ENCODE measurements at regions not wholly inside any gene's neighbourhood (a gene's known extent, or its start where the extent isn't known, plus 50 kb on each side); places are given as distances from the start of the nearest gene placed in this dataset.

DNA sequence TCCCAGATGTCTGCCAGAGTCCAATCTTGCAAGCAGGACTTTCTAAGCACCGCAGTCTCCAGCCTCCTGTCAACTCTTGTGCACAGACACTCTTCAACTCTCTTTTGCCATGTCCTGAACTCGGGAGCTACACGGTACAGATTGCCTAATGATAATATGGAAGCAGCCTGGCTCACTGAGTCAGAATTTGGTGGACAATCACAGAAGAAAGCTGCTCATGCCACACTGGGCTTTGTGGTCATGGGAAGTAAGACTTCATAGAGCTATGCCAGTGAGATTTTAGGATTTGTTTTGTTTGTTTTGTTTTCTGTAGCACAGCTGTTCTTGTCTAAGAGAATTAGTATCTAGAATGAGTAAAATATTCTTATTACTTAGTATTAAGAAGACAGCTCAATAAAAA is 144.1 kb upstream of the PRSS58 start:
- intact Hi-C loops (cut with DNase I; ENCODE audit: low total_unique reads) (no loop called here), in situ Hi-C loops (cut with MboI; ENCODE audit: low pct_ligation_motif_present in 1 of 4, low pct_unique_long_range_greater_than_20kb in 1 of 4, low sequenced_read_pairs in 3 of 4) (no loop called here)
- no peaks in the 10 kb centered on the region for H3K4me1 ChIP-seq
- TF ChIP-seq, protein P1, sequence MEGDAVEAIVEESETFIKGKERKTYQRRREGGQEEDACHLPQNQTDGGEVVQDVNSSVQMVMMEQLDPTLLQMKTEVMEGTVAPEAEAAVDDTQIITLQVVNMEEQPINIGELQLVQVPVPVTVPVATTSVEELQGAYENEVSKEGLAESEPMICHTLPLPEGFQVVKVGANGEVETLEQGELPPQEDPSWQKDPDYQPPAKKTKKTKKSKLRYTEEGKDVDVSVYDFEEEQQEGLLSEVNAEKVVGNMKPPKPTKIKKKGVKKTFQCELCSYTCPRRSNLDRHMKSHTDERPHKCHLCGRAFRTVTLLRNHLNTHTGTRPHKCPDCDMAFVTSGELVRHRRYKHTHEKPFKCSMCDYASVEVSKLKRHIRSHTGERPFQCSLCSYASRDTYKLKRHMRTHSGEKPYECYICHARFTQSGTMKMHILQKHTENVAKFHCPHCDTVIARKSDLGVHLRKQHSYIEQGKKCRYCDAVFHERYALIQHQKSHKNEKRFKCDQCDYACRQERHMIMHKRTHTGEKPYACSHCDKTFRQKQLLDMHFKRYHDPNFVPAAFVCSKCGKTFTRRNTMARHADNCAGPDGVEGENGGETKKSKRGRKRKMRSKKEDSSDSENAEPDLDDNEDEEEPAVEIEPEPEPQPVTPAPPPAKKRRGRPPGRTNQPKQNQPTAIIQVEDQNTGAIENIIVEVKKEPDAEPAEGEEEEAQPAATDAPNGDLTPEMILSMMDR (IDR thresholded peaks at IDR 0.05): no peak
- no peak for TF ChIP-seq POLR2A (IDR thresholded peaks at IDR 0.05)
- no peak for TF ChIP-seq POLR2AphosphoS5 (IDR thresholded peaks at IDR 0.05)
- TF ChIP-seq EP300 (IDR thresholded peaks at IDR 0.05; ENCODE audit: low read depth): no peak
- DNase-seq: no peak
- H3K27ac ChIP-seq: no peak overlapping the region
- WGBS, 2 donors (ENCODE audit: low coverage in 1 of 2): 53 to 66% methylated on average over 3 of the region's 3 CpGs
- H3K4me3 ChIP-seq: no peak overlapping the region
- H3K27me3 ChIP-seq: no peaks in the 10 kb centered on the region
- H3K9me3 ChIP-seq: no peaks in the 10 kb centered on the region
- H3K36me3 ChIP-seq: no peaks in the 10 kb centered on the region

DNA sequence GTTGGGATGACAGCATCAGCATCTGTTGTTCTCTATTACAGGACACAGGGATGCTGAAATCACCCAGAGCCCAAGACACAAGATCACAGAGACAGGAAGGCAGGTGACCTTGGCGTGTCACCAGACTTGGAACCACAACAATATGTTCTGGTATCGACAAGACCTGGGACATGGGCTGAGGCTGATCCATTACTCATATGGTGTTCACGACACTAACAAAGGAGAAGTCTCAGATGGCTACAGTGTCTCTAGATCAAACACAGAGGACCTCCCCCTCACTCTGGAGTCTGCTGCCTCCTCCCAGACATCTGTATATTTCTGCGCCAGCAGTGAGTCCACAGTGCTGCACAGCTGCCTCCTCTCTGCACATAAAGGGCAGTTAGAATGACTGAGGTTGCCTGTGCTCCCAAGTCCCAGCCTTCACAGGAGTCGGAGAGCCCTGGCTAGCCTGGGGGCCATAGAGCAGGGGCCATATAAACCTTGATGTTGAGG is 142.2 kb upstream of the PRSS58 start:
- H3K27ac ChIP-seq: no peak overlapping the region
- H3K4me3 ChIP-seq: no peak overlapping the region
- no peaks in the 10 kb centered on the region for H3K36me3 ChIP-seq
- 60 to 78% methylated on average over 2 to 5 of the region's 5 CpGs for WGBS, 2 donors (ENCODE audit: low coverage in 1 of 2)
- TF ChIP-seq, protein P1 (IDR thresholded peaks at IDR 0.05): no peak
- TF ChIP-seq EP300 (IDR thresholded peaks at IDR 0.05; ENCODE audit: low read depth) (no peak), POLR2A (IDR thresholded peaks at IDR 0.05) (no peak), POLR2AphosphoS5 (IDR thresholded peaks at IDR 0.05) (no peak)
- in situ Hi-C loops (cut with MboI; ENCODE audit: low pct_ligation_motif_present in 1 of 4, low pct_unique_long_range_greater_than_20kb in 1 of 4, low sequenced_read_pairs in 3 of 4): no loop called here
- H3K4me1 ChIP-seq: no peaks in the 10 kb centered on the region
- intact Hi-C loops (cut with DNase I; ENCODE audit: low total_unique reads): no loop called here
- no peaks in the 10 kb centered on the region for H3K27me3 ChIP-seq
- no peak for DNase-seq
- H3K9me3 ChIP-seq: no peaks in the 10 kb centered on the region

DNA sequence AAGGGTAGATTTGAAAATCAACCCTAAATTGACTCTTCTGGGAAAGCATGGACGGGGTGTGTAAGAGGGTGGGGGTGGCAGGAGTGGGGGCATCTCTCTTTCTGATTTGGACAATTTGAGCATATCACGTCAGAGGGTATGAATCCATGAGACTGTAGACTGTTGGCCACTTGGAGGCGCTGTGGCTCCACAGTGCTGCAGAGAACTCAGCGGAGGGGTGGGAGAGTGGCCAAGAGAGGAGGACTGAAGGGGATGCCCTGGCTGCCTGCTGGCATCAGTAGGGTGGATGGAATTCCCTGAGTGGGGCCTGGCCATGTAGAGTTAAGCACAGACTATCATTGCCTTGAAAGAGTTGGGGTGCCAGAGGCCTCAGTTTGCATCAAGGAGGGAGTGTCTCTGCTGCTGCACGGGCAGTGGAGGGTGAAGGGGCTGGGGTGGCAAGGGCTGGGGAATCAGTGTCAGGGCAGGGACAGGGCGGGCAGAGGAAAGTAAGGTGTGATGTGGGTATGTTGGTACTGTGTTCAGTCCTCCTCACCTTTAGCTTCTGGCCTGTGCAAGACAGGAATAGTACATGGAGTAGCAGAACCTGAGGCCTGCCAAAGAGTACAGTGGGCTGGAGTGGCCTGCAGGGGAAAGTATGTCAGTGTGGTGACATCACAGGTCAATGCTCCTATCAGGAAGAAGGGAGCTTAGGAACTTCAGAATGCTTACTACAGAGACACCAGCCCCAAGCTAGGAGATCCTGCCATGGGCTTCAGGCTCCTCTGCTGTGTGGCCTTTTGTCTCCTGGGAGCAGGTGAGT is 133.5 kb upstream of the PRSS58 start:
- no peaks in the 10 kb centered on the region for H3K27me3 ChIP-seq
- no peak for DNase-seq
- no peak overlapping the region for H3K27ac ChIP-seq
- WGBS, 2 donors (ENCODE audit: low coverage in 1 of 2): 76 to 81% methylated on average over 2 to 6 of the region's 6 CpGs
- H3K4me3 ChIP-seq: no peak overlapping the region
- TF ChIP-seq, protein P1 (IDR thresholded peaks at IDR 0.05): no peak
- no peak for TF ChIP-seq POLR2AphosphoS5 (IDR thresholded peaks at IDR 0.05)
- TF ChIP-seq POLR2A (IDR thresholded peaks at IDR 0.05): no peak
- no peak for TF ChIP-seq EP300 (IDR thresholded peaks at IDR 0.05; ENCODE audit: low read depth)
- no peaks in the 10 kb centered on the region for H3K36me3 ChIP-seq
- no peaks in the 10 kb centered on the region for H3K4me1 ChIP-seq
- in situ Hi-C loops (cut with MboI; ENCODE audit: low pct_ligation_motif_present in 1 of 4, low pct_unique_long_range_greater_than_20kb in 1 of 4, low sequenced_read_pairs in 3 of 4): no loop called here
- intact Hi-C loops (cut with DNase I; ENCODE audit: low total_unique reads): no loop called here
- no peaks in the 10 kb centered on the region for H3K9me3 ChIP-seq

DNA sequence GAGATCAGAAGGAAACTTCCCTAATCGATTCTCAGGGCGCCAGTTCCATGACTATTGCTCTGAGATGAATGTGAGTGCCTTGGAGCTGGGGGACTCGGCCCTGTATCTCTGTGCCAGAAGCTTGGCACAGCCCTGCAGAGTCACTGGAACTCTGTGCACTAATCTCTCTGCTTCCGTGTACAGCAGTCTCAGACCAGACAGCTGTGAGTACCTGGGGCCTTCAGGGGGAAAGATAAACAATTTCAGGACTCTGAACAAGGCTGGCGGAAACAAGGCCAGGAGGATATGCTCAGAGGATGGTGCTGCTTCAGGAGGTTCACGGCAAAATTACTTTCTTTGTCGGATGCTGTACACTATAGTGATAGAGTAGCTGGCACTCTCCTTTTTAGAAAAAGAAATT is 131.7 kb upstream of the PRSS58 start:
- H3K36me3 ChIP-seq: no peaks in the 10 kb centered on the region
- in situ Hi-C loops (cut with MboI; ENCODE audit: low pct_ligation_motif_present in 1 of 4, low pct_unique_long_range_greater_than_20kb in 1 of 4, low sequenced_read_pairs in 3 of 4) (no loop called here), intact Hi-C loops (cut with DNase I; ENCODE audit: low total_unique reads) (no loop called here)
- no peak for DNase-seq
- H3K4me1 ChIP-seq: peaks cover 0 to 7% (median 0%) of the 10 kb centered on the region in 4 donors
- no peak overlapping the region for H3K4me3 ChIP-seq
- H3K27me3 ChIP-seq: no peaks in the 10 kb centered on the region
- peak overlapping the region in 1 of 4 donors; percentile 3 for H3K27ac ChIP-seq
- no peaks in the 10 kb centered on the region for H3K9me3 ChIP-seq
- no peak for TF ChIP-seq POLR2A (IDR thresholded peaks at IDR 0.05)
- TF ChIP-seq POLR2AphosphoS5 (IDR thresholded peaks at IDR 0.05): no peak
- TF ChIP-seq EP300 (IDR thresholded peaks at IDR 0.05; ENCODE audit: low read depth): no peak
- TF ChIP-seq, protein P1 (IDR thresholded peaks at IDR 0.05): no peak
- 25 to 45% methylated on average over 1 to 7 of the region's 7 CpGs for WGBS, 2 donors (ENCODE audit: low coverage in 1 of 2)
